NOMO-1 (cell line): ENCODE measurements at regions not wholly inside any gene's neighbourhood (a gene's known extent, or its start where the extent isn't known, plus 50 kb on each side); places are given as distances from the start of the nearest gene placed in this dataset.
"Not testable (repeated sequence)": the region's sequence is repeated elsewhere in the genome, so short reads cannot be mapped to it uniquely, and the experiment has no call there.

Experiments
- DNase-seq, 2 experiments: peaks; one replicate each; lab custom pipeline; 2025; ENCODE audit not compliant: unreplicated experiment in 2 of 2; lab: John Stamatoyannopoulos, UW

DNA sequence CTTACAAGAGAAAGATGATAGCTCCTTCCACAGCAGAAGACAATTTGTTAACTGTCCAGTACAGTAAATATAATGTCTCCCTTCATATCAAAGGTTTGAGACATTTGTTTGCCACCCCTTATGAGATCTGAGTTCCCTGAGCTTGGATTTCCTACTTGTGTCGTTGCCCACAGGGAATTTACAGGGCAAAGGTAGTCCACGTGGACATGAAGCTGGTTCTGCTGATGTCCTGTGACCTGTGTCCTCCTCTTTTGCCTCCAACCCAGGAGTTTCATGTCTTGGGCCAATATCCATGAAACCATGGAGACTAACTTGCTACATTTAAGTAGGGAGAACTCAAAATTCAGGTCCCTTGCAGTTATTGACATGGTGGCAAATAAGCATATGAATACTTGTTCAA, 172.2 kb upstream of the KCTD7 start:
- not testable (repeated sequence) for DNase-seq

DNA sequence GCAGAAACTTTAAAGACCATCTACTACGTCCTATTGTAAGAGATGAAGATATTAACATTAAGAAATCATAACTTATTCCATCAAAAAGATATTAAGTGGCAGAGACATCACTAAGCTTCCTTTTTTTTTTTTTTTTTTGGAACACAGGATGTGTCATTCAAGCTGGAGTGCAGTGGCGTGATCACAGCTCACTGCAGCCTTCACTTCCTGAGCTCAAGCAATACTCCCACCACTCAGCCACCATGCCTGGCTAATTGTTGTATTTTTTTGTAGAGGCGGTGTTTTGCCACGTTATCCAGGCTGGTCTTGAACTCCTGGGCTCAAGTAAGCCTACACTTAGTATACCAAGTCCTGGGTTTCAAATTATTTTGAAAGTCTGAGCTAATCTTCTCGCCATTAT, 169.7 kb upstream of the KCTD7 start:
- not testable (repeated sequence) for DNase-seq

DNA sequence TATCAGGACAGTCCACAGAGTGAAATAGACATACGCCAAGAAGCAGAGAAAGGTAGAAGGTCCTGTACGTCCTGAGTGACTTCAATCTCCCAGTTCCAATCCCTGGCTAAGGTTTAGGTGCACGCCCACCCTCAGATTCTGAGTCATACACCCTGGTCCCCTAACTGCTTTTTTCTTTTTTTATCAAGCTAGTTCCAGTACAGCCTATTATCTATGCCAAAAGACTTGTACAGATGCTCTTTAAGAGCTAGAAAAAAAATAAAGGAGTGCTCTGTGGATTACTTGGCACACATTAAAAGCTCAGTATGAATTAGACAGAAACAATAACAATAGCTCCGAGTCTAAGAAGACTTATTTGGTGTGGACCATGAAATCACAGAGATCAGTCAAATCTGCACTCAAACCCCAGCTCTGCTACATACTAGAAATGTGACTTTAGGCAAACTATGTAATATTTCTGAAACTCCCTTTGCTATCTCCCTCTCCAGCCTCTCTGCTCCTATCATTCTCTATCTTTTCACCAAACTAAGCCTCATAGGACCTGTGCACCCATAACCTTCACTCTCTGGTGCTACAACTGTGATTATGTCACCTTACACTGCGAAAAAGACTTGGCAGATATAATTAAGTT, 168.8 kb upstream of the KCTD7 start:
- DNase-seq, result not testable (repeated sequence)

DNA sequence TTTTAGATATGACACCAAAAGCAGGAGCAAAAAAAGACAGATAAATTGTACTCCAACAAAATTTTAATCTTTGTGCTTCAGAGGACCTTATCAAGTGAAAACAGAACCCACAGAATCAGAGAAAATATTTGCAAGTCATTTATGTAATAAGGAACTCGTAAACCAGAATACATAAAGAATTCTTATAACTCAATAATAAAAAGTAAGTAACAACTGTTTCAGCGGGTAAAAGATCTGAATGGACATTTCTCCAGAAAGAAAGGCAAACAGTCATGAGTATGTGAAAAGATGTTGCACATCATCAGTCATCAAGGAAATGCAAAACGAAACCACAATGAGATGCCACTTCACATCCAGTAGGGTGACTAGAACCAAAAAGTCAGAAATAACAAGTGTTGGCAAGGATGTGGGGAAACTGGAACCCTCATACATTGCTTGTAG, 167.7 kb upstream of the KCTD7 start:
- DNase-seq, result no peak

DNA sequence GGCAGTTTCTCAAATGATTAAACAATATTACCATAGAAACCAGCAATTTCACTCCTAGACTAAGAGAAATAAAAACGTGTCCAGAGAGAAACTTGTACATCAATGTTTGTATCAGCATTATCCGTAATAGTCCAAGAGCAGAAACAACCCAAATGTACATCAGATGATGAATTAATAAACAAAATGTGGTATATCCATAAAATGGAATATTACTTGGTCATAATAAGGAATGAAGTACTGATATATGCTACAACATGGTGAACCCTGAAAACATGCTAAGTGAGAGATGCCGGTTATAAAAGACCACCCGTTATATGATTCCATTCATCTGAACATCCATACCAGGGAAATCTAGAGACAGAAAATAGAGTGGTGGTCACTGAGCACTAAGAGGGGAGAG, 167.3 kb upstream of the KCTD7 start:
- DNase-seq, result not testable (repeated sequence)

DNA sequence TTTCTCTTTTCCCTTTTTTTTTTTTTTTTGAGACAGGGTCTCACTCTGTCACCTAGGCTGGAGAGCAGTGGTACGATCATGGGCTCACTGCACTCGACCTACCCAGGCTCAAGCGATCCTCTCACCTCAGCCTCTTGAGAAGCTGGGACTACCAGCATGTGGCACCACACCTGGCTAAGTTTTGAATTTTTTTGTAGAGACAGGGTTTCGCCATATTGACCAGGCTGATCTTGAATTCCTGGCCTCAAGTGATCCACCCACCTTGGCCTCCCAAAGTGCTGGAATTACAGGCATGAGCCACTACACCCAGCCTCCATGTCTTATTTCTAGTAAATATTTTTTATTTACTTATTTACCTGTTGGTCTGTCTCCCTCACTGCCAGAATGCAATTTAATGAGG, 165.8 kb upstream of the KCTD7 start:
- DNase-seq, result not testable (repeated sequence)

DNA sequence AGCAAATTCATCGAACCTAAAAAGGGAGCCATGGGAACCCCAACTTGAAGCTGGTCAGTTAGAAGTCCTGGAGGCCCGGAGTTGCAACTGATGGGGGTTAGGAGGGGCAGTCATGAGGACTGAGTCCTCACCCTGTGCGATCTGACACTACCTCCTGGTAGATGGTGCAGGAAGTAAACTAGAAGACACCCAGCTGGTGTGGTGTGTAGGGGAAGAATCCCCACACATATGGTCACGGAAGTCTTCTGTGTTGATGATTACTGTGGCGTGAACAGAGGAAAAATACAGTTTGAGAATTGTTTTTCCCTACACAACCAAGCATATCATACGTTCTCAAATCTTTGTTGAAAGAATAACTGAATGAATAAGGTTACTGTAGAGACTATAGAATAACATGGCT, 164.6 kb upstream of the KCTD7 start:
- DNase-seq, result no peak

DNA sequence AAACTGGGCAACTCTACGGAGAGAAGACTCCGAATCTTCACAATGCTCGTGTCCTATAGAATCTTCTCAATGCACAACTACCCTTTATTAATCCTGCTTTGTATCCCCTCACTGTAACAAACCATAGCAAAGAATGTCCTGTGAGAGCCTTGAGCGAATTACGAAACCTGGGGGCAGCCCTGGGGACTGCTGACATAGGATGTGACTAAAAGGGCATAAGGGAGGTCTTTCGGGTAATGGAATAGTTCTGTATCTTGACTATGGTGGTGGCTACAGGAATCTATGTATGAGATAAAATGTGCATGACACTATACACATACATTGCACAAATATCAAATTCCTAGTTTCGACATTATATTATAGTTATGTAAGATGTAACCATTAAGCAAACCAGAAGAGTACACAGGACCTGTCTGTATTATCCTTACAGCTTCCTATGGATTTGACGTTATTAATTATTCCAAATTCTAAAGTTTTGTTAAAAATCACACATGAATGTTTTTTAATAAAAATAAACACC, 162.5 kb upstream of the KCTD7 start:
- no peak for DNase-seq

DNA sequence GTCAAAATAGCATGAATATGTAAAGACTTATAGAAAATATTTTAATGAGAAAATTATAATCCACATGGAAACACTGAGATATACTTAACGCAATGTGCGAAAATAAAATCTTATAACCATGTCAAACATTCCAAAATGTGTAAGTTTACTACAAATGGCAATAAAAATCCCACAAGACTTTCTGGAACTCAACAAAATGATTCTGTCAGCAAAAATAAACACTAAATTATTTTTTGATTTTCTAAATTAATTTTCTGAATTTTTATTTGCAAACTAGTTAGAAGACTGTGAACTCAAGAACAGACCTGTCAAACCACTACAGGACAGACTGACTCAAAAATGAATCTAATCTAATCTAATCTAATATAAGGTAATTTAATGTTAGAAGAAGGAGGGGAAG, 160.8 kb upstream of the KCTD7 start:
- DNase-seq, result no peak

DNA sequence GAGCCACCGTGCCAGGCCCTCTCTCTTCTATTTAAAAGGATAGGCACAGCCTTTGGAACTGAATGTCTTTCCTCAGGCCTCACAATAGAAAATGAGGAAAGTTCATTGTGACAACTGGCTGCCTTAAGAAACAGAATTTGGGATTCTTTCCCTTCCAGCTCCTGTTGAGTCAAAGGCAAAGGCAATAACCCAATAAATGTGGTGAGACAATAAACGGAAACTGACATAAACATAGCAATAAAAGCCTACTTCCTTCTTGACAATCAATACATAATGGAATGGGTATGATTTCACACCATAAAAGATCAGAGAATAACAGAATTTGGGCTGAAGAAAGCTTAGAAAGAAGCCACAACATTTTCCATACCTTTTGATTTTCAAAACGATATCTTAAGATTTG, 155.6 kb upstream of the KCTD7 start:
- not testable (repeated sequence) for DNase-seq

DNA sequence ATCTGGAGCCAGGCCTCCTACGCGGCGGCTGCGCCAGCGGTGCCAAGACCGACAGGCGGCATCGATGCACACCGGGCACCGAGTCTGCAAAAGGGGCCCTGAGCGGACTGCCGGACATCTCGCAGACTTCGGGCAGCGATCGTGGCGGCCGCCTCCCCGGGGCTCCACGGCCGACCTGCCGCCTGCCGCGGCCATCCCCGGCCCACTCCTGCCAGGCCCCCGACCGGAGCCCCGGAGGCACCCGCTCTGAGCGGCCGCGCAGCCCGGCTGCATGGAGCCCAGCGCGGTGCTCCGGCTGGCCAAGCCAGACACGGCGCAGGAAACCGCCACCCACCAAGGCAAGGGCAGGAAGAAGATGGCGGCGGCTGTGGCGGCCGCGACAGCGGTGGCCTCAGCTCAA, 154.2 kb upstream of the KCTD7 start:
- DNase-seq, result no peak

DNA sequence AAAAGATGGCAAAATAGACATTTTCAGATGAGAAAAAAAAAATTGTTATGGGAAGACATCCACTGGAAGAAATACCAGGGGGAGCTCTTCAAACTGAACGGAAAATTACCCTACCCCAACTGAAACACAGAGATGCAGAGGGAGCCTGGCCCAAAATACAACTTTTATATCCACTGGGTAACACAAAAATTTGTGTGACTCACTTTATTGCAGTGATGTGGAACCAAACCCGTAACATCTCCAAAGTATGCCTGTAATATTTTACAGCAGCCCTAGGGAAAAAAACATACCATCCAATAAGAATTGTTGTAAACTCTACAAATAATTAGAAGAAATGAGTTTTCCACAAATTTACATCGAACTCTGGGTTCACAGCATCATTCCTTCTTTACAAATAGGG, 152.6 kb upstream of the KCTD7 start:
- not testable (repeated sequence) for DNase-seq

DNA sequence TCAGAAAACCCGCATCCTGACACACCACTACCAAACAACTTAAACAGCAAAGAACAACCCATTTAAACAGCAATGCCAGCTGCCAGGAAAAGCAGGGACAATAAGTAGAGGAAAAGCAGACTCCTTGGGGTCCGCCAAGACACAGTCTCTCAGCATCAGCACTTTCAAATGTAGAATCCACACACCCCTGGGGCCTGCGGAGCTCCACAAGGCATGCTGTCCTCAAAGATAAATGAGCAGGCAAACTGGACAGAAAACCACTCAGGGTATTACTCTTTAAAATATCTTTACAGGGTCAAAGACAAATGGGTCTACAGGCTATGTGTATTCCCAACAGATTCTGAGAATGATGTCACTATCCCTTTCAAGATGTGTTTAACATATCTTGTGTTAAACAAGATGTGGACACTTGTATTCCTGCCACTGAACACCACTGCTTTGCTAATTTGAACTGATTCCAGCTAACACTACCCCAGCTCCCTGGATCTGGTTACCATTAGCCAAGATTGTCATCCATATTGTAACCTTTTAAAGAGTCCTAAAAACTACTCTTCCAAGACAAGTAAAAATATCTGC, 150.8 kb upstream of the KCTD7 start:
- not testable (repeated sequence) for DNase-seq

DNA sequence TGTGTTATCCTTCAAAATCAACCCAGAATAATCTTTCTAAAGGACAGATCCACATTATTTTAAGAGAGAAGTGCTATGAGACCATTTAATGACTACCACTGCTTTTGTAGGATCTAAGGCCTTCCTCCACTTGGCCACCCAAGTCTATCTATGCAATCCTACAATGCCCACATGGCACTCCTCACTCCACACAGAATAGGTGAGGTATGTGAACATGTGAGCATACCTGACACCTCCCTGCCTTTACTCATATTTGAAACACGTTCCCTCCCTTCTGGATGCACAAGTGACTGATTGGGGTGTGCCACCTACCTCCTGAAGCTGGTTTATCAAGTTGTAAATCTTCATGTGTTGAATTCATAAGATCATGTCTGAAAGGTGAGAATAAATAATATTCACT, 147.5 kb upstream of the KCTD7 start:
- DNase-seq, result not testable (repeated sequence)

DNA sequence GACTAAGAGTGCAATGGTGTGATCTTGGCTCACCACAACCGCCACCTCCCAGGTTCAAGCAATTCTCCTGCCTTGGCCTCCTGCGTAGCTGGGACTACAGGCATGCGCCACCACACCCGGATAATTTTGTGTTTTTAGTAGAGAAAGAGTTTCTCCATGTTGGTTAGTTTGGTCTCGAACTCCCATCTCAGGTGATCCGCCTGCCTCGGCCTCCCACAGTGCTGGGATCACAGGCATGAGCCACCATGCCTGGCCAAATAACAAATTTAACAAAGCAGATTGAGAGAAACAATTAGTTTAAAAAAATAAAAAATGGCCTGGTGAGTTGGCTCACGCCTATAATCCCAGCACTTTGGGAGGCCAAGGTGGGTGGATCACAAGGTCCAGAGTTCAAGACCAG, 139.6 kb upstream of the KCTD7 start:
- not testable (repeated sequence) for DNase-seq

DNA sequence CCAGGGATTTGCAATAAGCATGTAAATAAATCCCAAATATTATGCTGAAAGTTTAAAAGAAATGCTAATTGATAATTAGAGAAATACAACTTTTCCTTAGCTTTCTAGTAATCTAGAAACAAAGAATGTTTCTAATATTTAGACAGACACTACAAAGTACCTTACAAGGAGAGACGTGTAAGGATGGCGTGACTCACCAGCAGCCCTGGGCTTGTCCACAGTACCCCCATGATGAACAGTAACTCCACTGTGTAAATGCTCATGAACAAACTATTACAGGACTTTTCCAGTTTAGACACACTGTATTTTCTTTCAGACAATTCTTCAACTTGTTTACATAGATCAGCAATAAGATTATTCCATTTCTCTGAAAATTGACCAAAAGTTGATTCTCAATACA, 138.9 kb upstream of the KCTD7 start:
- not testable (repeated sequence) for DNase-seq

DNA sequence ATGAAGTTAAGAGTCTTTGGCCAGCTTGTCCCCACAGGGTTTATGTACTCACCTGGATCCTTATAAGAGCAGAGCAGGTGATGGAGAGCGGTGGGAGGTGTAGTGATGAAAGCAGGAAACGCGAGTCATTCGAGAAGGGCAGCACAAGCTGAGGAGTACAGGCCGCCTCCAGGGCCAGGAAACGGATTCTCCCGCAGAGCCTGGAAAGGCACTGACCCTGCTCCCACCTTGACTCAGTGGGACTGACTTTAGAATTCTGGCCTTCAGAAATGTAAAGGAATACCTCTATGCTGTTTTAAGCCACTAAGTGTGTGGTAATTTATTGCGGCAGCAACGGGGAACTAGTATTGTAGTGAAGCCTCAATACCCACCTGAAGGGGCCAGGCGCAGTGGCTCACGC, 137.7 kb upstream of the KCTD7 start:
- DNase-seq, result not testable (repeated sequence)

DNA sequence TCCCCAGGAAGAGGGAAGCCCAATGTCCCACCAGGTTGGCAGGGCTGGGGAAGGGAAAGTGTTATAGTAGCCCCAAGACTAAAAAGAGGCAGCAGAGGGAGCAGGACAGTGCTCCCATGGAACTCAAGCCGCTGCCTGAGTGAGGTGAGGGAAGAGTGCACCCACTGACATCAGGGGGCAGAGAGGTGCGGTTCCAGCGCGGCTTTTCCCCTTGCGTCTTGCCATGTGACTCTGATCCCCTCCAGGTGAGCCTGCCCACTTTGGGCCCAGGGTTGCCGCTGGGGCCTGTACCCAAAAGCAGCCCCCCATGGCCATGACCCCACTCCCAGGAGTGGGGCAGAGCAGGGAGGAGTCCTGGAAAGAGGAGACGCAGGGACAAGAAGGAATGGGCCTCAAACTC, 136.3 kb upstream of the KCTD7 start:
- not testable (repeated sequence) for DNase-seq

DNA sequence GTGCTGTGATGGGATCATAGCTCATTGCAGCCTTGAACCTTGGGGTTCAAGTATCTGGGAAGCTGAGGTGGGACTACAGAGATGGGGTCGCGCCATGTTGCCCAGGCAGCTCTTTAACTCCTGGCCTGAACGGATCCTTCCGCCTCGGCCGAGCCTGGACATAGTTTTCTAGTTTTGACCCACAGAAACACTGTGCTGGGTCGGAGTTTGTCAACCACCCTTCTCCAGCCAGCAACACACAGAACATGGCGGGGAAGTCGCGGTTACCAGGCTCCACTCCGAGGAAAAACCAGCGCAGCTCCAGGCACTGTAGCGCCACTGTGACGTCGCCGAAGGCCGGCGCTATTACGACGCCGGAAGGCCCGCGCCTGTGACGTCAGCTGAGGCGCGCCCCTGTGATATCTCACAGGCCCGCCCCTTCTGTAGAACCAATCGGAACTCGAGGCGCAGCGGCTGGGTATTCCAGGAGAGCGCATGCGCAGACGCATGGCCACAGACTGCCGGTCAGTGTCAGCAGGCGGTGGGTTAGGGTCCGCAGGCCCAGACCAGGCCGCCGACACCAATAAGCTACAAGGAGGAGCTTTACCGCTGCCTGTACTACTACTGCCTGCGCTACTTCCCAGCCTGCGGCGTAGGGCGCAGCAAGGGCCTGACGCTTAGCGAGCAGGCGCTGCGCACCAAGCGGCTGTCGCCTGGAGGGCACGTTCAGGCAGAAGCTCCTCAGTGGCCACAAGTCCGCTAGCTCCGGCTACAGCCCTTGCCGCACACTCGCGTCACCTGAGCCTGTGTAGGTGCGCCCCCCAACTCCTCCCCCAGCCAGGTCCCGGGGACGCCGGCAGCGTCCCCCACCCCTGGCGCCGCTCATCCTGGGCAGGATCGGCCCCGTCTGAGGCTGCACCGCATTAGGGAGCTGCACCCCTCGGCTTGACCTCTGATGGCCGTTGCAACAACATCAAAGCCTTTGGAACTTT, 135.2 kb upstream of the KCTD7 start:
- DNase-seq, result peak; percentile 92 to 96

DNA sequence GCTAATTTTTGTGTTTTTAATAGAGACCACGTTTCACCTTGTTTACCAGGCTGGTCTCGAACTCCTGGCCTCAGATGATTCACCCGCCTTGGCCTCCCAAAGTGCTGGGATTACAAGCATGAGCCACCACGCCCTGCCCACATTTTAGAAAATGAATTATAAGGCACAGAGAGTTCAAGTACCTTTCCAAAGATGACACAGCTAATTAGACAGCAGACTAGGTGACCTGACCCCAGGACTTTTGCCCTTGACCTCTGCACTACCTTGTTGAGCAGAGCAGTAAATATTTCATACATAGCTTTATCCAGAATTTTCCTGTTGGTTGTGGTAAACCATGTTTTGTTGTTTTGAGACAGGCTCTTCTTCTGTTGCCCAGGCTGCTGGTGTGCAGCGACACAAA, 131.3 kb upstream of the KCTD7 start:
- DNase-seq, result no peak

DNA sequence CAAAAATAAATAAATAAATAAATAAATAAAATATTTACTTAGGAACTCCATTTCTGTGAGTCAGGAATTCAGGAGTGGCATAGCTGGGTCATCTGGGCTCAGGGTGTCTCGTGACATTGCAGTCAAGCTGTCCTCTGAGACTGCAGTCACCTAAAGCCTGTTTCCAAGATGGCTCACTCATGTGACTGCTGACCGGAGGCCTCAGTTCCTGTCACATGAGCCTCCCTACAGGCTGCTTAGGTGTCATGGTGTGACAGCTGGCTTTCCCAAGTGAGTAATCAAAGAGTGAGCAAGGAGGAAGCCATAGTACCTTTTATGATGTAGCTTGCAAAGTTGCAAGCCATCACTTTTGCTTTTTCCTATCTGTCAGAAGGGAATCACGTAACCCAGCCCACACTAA, 128.6 kb upstream of the KCTD7 start:
- DNase-seq, result no peak
